Breast epithelium (tissue), 4 donors: ENCODE measurements at regions not wholly inside any gene's neighbourhood (a gene's known extent, or its start where the extent isn't known, plus 50 kb on each side); places are given as distances from the start of the nearest gene placed in this dataset.

ENCODE experiments used
- DNase-seq, 2 donors: peaks; one replicate each; pipeline ENCODE4 v3.0.0-alpha.2; 2019; ENCODE audit warnings: low spot score in 2 of 2
- H3K27ac ChIP-seq, 2 donors: fragments of 200-600 bp; sonication (generic) in 1 of 2; one replicate each; pipeline ENCODE4 v1.5.1; 2016 to 2019; ENCODE audit warnings: mild to moderate bottlenecking in 1 of 2
- H3K27me3 ChIP-seq, 2 donors: fragments of 200-600 bp; sonication (generic) in 1 of 2; one replicate each; pipeline versions ENCODE4 v1.5.1 to v1.6.0; 2017 to 2019; ENCODE audit warnings: control low read depth in 1 of 2, mild to moderate bottlenecking in 1 of 2
- H3K36me3 ChIP-seq: fragments of 200-600 bp; one replicate; pipeline ENCODE4 v1.5.1; 2019
- H3K4me1 ChIP-seq, 2 donors: fragments of 200-600 bp; sonication (generic); one replicate each; pipeline ENCODE4 v1.5.1; 2016 to 2019; ENCODE audit warnings: control low read depth in 1 of 2
- H3K4me3 ChIP-seq, 3 donors: fragments of 200-600 bp; sonication (generic); 1 replicate in 2 of 3; 2 replicates in 1 of 3; pipeline ENCODE4 v1.5.1; 2016 to 2019; ENCODE audit warnings: mild to moderate bottlenecking in 3 of 3, moderate library complexity in 2 of 3
- H3K9me3 ChIP-seq, 2 donors: fragments of 200-600 bp; sonication (generic) in 1 of 2; one replicate each; pipeline ENCODE4 v1.5.1; 2016 to 2019; ENCODE audit warnings: control low read depth in 1 of 2
- POLR2A ChIP-seq: fragments of 450-650 bp; IDR thresholded peaks from one replicate; pipeline ENCODE4 v1.6.1; 2016; ENCODE audit warnings: antibody characterized with exemption, mild to moderate bottlenecking, moderate library complexity
- POLR2AphosphoS5 ChIP-seq, 3 donors: sonication (generic); formaldehyde crosslinking; IDR thresholded peaks; one replicate each; pipeline ENCODE4 v1.6.1; 2017; ENCODE audit warnings: antibody characterized with exemption in 3 of 3
- intact Hi-C: fragments of 100-400 bp; cut with DNase I; formaldehyde crosslinking; loops from one replicate; pipeline ENCODE4 v1.15.1; 2023; ENCODE audit warnings: low total_unique reads
- TF ChIP-seq, protein P1 (sequence below), 3 donors: fragments of 450-650 bp; IDR thresholded peaks; one replicate each; pipeline ENCODE4 v1.5.1; 2016 to 2017; ENCODE audit warnings: antibody characterized with exemption in 3 of 3, mild to moderate bottlenecking in 3 of 3, moderate library complexity in 3 of 3

DNA sequence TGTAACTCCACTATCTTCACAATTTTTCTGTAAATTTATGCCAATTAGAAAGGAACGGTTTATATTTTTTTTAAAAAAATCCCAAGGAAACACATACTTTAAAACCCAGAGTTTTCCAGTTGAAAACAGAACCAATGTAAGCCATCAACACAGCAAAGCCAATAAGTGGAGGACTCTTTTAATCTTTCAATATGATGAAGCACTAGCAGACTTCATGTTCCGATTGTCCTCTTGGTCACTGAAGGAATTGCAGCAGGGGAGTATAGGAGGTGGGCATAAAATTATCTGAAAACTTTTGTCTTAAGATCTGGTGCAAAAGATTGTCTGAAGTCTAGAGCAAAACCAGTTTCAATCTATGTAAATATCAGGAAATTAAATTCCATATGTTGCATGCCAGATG is 102.1 kb upstream of the PAPPA start:
- no peak for DNase-seq
- TF ChIP-seq POLR2AphosphoS5 (IDR thresholded peaks at IDR 0.05): no peak
- TF ChIP-seq, protein P1, sequence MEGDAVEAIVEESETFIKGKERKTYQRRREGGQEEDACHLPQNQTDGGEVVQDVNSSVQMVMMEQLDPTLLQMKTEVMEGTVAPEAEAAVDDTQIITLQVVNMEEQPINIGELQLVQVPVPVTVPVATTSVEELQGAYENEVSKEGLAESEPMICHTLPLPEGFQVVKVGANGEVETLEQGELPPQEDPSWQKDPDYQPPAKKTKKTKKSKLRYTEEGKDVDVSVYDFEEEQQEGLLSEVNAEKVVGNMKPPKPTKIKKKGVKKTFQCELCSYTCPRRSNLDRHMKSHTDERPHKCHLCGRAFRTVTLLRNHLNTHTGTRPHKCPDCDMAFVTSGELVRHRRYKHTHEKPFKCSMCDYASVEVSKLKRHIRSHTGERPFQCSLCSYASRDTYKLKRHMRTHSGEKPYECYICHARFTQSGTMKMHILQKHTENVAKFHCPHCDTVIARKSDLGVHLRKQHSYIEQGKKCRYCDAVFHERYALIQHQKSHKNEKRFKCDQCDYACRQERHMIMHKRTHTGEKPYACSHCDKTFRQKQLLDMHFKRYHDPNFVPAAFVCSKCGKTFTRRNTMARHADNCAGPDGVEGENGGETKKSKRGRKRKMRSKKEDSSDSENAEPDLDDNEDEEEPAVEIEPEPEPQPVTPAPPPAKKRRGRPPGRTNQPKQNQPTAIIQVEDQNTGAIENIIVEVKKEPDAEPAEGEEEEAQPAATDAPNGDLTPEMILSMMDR (IDR thresholded peaks at IDR 0.05): no peak
- no peak for TF ChIP-seq POLR2A
- H3K4me1 ChIP-seq: no peaks in the 10 kb centered on the region
- intact Hi-C loops: no loop called here
- no peak overlapping the region for H3K4me3 ChIP-seq
- H3K9me3 ChIP-seq: no peaks in the 10 kb centered on the region
- H3K27me3 ChIP-seq: no peaks in the 10 kb centered on the region
- no peak overlapping the region for H3K27ac ChIP-seq
- no peaks in the 10 kb centered on the region for H3K36me3 ChIP-seq

- TF ChIP-seq POLR2A (no peak), POLR2AphosphoS5 (IDR thresholded peaks at IDR 0.05) (no peak)
- TF ChIP-seq, protein P1 (IDR thresholded peaks at IDR 0.05): no peak
- no peak for DNase-seq
- intact Hi-C loops: no loop called here
- no peaks in the 10 kb centered on the region for H3K9me3 ChIP-seq
- no peaks in the 10 kb centered on the region for H3K27me3 ChIP-seq
- no peak overlapping the region for H3K27ac ChIP-seq
- no peaks in the 10 kb centered on the region for H3K4me1 ChIP-seq
- no peaks in the 10 kb centered on the region for H3K36me3 ChIP-seq
- H3K4me3 ChIP-seq: no peak overlapping the region
Measured at GRCh38 chr9:116055536-116055935, 98.1 kb upstream of the PAPPA start.

DNA sequence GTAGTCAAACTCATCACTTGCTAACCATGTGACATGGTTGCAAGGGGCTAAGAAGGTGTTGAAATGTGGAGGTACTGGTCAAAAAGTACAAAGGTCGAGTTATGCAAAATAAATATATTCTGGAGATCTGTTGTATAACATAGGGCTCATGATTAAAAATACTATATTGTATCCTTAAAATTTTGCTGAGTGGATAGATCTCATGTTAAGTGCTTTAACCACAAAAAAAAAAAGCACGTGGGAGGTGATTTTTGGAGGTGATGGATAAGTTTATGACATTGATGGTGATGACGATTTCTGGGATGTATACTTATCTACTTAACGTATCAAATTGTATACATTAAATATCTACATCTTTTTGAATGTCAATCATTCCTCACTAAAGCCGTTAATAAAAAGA is 96.2 kb upstream of the PAPPA start:
- no peak for DNase-seq
- Histone ChIP-seq H3K27ac (no peak overlapping the region), H3K27me3 (no peaks in the 10 kb centered on the region), H3K9me3 (no peaks in the 10 kb centered on the region), H3K36me3 (no peaks in the 10 kb centered on the region), H3K4me1 (no peaks in the 10 kb centered on the region), H3K4me3 (no peak overlapping the region)
- intact Hi-C loops: no loop called here
- TF ChIP-seq POLR2A (no peak), POLR2AphosphoS5 (IDR thresholded peaks at IDR 0.05) (no peak)

GRCh38 chr9:116058421-116058820 is 95.2 kb upstream of the PAPPA start:
- no peak overlapping the region for H3K27ac ChIP-seq
- TF ChIP-seq POLR2A (no peak), POLR2AphosphoS5 (IDR thresholded peaks at IDR 0.05) (no peak)
- TF ChIP-seq, protein P1 (IDR thresholded peaks at IDR 0.05): no peak
- no peaks in the 10 kb centered on the region for H3K4me1 ChIP-seq
- H3K27me3 ChIP-seq: no peaks in the 10 kb centered on the region
- no peaks in the 10 kb centered on the region for H3K9me3 ChIP-seq
- H3K36me3 ChIP-seq: no peaks in the 10 kb centered on the region
- intact Hi-C loops: no loop called here
- DNase-seq: no peak
- H3K4me3 ChIP-seq: no peak overlapping the region

GRCh38 chr9:116059466-116059865 is 94.1 kb upstream of the PAPPA start:
- no peak for TF ChIP-seq POLR2A
- TF ChIP-seq POLR2AphosphoS5 (IDR thresholded peaks at IDR 0.05): no peak
- TF ChIP-seq, protein P1 (IDR thresholded peaks at IDR 0.05): no peak
- no peak for DNase-seq
- intact Hi-C loops: no loop called here
- H3K9me3 ChIP-seq: no peaks in the 10 kb centered on the region
- H3K4me3 ChIP-seq: no peak overlapping the region
- no peak overlapping the region for H3K27ac ChIP-seq
- H3K4me1 ChIP-seq: no peaks in the 10 kb centered on the region
- no peaks in the 10 kb centered on the region for H3K27me3 ChIP-seq
- H3K36me3 ChIP-seq: no peaks in the 10 kb centered on the region

- no peak overlapping the region for H3K27ac ChIP-seq
- DNase-seq: no peak
- no peaks in the 10 kb centered on the region for H3K27me3 ChIP-seq
- intact Hi-C loops: no loop called here
- H3K36me3 ChIP-seq: no peaks in the 10 kb centered on the region
- TF ChIP-seq POLR2A (no peak), POLR2AphosphoS5 (IDR thresholded peaks at IDR 0.05) (no peak)
- TF ChIP-seq, protein P1 (IDR thresholded peaks at IDR 0.05): no peak
- no peaks in the 10 kb centered on the region for H3K4me1 ChIP-seq
- no peak overlapping the region for H3K4me3 ChIP-seq
- no peaks in the 10 kb centered on the region for H3K9me3 ChIP-seq
Measured at GRCh38 chr9:116060631-116061030, 93.0 kb upstream of the PAPPA start.
